ENCODE measurements at regions not wholly inside any gene's neighbourhood (a gene's known extent, or its start where the extent isn't known, plus 50 kb on each side); places are given as distances from the start of the nearest gene placed in this dataset.
"Not testable (repeated sequence)": the region's sequence is repeated elsewhere in the genome, so short reads cannot be mapped to it uniquely, and the experiment has no call there.

DNA sequence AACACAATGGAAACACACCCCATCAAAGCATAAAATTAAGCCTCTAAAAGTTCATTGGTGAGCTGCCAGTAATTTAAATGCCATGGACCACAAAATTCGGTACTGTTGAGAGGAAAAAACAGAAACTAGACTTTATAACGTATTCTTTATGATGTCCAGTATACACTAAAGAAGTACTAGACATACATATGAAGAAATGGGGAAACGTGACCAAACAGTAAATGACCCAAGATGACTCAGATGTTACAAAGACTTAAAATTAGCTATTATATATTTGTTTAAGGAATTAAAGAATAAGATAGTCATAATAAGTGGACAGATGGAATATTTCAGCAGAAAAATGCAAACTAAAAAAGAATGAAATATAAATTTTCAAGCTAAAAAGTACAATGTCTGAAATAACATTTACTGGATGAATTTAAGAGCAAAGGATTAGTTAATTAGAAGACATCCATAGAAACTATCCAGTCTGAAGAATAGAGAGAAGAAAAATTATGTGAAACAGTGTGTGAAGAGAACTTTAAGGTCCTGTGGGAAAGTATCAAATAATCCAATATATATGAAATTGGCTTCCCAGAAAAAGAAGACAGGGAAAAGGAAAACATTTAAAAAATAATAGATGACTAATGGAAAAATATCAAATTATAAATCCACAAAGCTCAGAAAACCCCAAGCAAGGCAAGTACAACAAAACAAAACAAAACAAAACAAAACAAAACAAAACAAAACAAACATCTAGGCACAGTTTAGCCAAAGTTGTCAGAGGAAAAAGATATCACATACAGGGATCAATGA is 69.4 kb downstream of the SAMD9 start:
- DNase-seq, result no peak

DNA sequence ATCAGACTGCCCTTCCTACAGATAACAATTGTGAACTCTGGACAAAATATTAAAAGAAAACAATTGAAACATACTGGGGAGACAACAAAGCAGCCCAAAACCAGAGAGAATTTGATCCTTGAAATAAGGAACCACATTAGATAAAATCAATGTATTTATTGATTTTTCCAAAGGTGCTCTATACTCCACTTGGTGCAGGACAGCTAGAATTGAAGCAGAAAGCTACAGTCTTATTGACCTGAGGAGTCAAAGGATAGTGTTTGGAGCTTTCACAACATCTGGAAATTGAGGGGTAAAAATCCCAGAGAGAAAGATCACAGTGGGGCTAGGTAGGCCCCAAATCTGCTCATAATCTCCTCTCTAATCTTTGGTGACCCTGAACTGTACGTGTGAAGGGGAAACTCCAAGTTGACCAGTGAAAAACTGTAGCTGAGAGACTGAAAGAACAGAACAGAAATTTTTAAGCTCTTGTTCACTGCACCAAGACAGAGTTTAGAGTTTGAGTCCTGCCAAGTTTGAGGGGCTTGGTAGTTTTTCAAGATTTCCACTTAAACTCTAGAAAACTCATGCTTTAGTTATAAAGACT is 70.2 kb downstream of the SAMD9 start:
- DNase-seq, result no peak

DNA sequence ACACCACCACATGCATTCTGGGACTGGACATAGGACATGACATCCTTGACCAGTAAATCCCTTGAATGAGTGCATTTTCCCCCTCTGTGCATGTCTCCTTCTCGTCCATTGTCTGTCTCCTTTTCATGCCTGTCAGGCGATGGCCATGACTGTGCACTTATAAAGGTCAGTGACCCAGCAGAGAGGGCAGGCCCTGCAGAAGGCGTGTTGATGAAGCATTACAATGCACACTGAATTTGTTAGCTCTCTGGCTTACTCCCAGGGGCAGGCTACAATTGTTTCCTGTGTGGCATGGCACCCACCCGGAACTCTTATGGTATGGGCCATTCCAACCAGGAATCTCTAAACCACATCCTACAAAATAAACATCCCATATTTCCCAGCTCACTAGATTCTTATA is 71.1 kb downstream of the SAMD9 start:
- DNase-seq, result no peak

DNA sequence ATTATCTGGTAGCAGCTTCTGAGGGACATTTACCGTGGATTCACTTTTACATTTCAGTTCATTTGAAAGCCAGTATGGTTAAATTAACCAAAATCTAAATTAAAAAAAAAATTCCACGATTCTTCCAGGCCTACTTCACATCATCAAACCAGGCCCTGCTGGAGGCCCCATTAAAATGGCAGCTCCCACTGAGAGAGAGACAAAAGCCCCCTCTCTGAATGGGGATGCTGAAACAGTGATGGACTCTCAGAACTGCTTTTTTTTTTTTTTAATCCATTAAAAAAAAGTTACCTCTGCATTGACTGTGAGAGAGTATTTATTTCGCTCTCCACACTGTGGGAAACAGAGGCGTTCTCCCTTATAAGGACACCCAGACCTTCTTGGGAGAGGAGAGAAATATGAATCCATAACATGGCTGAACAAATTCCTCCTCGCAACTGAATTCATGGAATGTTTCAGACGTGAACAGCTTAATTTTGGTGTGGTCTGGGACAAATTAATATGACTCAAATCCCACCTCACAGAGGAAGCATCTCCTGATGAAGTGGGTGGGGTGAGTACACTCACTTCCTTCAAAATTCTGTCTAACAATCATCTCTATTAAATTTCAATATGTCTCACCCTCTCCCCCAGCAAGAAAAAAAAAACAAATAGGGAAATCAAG is 73.5 kb downstream of the SAMD9 start:
- no peak for DNase-seq

DNA sequence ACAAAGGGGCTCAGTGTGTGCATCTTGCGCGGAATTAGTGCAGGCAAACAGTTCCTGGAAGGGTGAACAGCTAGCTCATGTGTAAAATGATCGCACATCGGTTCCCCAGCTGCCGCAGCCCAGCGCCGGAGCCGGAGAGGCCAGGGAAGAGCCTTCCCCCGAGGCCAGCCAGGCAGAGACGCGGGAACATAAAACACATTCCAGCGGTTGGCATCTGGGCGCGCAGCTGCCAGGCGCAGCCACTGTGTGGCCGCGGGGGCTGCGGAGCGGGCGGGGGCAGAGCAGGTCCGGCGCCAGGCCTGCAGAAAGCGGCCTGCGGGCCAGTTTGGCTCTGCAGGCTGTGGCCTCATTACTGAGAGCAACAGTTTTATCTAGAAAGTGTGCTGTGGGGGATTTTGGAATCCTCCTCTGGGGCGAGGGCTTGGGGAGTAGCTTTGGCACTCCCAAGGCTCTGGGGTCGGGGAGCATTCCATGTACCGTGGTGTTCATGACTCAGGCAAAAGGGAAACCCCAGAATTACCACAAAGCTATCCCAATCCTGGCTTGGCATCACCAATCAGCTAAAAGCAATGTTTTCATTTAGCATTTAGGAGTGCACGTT is 74.3 kb downstream of the SAMD9 start:
- no peak for DNase-seq

DNA sequence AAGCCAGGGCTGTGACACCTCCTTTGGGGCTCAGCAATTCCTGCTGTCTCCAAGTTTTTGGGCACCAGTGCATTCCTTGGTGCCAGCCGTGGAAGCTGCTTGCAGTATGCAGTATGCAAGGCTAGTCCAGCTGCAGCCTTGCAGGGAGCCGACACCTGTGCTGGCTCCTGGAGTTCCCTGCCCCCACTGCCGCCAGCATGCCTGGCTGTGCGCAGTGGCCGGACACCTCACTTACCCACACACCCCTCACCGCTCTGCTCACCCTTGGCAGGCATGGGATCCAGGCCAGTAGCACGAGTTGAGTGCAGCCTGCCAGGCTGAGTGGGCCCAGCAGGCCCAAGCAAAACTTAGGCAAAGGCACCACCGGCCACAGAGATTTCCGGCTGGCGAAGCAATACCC is 77.4 kb downstream of the SAMD9 start:
- DNase-seq, result no peak

DNA sequence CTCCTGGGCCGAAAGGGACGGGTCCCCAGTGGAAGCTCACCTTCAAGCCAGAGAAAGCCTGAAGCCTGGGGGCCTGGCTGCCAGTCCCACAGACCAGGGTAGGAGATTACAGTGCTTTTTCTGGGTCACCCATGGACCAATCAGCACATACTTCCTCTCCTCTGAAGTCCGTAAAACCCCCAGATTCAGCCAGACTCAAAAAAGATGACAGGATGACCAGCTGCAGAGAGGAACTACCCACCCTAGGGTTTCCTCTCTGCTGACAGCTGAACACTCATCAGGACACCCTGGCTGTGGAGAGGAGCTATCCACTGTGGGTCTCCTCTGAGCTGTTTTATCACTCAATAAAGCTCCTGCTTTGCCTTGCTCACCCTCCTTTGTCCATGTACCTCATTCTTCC is 78.0 kb downstream of the SAMD9 start:
- no peak for DNase-seq

DNA sequence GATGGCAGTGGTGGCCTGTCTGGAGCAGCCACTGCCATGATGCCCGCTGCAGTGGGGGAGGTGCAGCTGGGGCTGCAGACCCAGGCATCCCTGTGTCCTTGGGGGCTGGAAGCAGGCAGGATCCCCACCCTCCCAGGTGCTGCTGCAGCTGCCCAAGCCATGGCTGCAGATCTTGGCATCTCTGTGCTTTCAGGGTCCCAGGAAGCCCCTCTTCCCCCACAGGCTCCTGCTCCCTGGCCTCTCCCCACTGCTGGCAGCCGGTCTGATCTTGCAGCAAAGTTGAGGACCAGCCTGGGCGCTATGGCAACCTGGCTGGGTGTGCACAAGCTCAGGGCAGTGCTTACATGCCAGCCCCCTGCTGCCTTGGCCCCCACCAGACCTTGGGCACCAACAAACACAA is 78.5 kb downstream of the SAMD9 start:
- no peak for DNase-seq

DNA sequence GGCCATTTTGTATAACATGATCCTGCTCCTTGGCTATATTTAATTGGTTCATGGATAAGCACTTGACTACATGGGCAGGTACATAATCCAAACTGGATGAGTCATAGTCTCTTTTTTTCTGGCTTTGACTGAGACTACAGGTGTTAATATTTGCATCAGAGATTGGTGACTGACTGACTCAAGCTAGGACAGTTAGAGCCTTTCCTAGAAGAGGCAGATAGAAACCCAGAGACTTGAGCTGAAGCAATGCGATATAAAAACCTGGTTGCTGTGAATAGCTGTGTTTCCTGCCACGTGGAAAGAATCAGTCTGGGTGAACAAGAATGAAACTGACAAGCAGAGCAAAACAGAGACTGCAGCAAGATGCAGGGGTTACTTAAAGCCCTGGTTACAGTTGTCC is 81.0 kb downstream of the SAMD9 start:
- DNase-seq, result peak in 1 of 2 experiments; percentile 21

DNA sequence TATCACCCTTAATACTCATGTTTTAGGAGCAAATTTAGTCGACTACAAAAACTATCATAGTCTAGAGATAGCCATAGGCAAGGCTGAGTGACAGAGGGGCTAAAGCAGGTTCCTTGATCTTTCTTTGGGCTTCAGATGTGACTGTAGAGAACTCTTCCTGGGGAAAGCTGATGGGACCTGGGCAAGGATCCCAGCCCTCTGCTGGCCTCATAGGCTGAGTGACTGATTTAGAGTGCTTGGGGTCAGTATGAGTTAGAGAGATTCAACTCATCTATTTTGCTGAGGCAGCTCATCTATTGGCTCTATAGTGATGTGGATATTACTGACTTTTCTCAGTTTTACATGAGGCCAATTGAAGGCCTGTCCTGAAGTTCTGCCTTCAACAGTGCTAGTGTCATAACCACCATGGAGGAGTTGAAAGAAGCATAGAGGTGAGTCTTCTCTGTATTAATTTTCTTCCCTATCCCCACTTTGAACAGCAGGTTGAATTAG is 81.6 kb downstream of the SAMD9 start:
- DNase-seq, result no peak

DNA sequence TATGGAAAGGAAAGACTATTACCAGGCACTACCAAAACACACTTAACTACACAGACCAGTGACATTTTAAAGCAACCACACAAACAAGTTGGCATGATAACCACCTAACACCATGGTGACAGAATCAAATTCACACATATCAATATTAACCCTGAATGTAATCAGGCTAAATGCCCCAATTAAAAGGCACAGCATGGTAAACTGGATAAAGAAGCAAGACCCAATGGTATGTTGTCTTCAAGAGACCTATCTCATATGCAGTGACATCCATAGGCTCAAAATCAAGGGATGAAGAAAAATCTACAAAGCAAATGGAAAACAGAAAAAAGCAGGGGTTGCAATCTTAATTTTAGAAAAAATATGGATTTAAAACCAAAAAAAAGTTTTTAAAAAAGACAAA is 86.0 kb downstream of the SAMD9 start:
- DNase-seq, result no peak

DNA sequence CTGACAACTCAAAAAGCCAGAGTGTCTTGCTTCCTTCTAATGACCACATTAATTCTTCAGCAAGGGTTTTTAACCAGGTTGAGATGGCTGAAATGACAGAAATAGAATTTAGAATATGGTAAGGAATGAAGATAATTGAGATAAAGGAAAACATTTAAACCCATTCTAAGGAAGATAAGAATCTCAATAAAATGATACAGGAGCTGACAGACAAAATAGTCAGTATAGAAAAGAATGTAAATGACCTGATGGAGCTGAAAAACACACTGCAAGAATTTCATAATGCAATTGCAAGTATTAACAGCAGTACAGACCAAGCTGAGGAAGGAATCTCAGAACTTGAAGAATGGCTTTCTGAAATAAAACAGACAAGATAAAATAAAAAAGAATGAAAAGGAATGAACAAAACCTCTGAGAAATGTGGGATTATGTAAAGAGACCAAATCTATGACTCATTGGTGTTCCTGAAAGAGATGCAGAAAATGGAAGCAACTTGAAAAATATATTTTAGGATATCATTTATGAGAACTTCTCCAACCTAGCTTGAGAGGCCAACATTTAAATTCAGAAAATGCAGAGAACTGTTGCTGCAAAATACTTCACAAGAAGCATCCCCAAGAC is 87.1 kb downstream of the SAMD9 start:
- DNase-seq, result no peak

DNA sequence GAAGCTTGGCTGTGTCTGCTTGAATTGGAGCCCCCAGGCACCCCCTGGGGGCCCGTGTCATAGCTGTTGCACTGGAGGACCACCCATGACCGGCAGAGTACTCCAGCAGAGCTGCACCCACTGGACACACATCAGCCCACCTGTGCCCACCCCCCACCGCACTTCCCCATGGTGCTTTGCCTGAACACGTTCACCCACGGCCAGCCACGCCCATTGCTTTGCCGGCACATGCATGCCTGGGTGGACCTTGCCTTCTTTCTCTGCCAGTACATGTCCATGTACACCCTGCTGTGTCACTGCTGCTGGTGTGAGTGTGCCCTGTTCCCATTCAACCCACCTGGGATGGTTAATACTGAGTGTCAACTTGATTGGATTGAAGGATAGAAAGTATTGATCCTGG is 88.7 kb downstream of the SAMD9 start:
- no peak for DNase-seq

DNA sequence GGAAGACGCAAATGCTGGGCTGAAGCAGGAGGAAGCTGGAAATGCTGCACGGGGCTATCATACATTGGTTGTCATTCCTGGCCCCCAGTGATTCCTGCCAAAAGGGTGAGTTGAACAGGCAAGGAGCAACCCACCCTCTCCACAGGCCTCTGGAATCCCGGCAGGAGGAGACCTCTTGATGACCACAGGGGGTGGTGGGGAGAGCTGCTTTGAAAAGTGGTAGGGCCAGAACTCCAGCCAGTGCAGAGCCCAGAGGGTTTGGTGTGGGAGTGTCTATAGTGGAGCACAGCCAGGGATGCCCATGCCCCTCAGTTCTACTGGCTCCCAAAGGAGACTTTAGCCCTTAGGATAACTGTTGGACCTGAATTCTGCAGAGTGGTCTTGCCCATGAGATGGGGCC is 89.2 kb downstream of the SAMD9 start:
- no peak for DNase-seq

DNA sequence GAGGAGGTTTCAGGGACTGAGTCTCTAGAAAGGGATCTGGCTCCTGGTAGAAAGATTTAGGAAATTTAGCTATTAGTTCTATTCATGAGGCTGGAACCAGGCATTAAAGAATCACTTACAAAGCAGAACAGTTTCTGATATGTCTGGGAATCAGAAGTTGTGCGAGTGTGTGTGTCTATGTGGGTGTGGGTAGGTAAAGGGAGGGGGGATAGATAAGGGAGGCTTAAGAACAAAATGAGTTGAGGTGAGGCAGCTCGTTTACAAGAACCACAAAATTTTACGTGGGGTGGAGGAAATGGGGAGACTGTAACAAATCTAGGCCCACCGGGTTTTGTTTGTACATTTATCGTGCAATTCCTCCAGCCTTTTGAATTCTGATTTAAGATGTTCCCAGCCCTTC is 90.7 kb downstream of the SAMD9 start:
- DNase-seq, result no peak

DNA sequence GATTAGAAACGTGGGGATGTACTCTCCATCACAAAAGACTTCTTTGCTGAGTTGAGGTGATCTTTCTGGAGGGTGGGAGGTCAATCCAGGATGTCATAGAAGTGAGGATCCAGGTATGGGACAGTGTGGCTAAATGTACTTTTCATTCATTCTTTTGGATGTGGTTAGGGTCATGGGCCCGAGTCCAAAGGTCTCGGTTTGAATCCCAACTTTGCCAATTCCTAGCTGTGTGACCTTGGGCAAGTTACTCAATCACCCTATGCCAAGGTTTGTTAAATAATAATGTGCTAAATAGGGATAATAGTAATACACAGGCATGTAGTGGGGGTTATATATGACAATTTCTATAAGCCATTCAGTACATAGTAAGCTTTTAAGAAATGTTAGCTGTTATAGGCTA is 91.4 kb downstream of the SAMD9 start:
- no peak for DNase-seq

DNA sequence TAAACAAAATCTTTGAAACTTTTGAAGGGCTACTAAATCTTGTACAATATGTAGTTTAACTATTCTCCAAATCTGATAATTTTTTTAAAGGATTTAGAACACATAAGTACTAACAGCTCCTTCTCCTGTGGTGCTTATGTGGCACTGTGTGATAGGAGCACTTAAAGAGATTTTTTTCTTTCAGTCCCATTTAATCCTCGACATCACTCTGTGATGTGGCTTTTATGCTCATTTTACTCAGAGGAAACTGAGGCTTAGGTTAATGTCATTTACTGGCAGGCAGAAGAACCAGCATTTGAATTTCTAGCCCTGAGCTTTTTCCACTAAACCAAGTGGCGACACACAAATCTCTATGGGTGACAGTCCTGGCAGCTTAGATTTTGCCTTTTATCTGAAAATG is 92.4 kb downstream of the SAMD9 start:
- no peak for DNase-seq

DNA sequence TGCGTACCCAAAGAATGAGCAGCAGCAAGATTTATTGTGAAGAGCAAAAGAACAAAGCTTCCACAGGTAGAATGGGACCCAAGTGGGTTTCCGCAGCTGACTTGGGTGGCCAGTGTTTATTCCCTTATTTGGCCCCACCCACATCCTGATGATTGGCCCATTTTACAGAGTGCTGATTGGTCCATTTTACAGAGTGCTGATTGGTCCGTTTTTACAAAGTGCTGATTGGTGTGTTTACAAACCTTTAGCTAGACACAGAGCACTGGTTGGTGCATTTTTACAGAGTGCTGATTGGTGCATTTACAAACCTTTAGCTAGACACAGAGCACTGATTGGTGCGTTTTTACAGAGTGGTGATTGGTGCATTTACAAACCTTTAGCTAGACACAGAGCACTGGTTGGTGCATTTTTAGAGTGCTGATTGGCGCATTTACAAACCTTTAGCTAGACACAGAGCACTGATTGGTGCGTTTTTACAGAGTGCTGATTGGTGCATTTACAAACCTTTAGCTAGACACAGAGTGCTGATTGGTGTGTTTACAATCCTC is 94.8 kb downstream of the SAMD9 start:
- DNase-seq, result not testable (repeated sequence)

DNA sequence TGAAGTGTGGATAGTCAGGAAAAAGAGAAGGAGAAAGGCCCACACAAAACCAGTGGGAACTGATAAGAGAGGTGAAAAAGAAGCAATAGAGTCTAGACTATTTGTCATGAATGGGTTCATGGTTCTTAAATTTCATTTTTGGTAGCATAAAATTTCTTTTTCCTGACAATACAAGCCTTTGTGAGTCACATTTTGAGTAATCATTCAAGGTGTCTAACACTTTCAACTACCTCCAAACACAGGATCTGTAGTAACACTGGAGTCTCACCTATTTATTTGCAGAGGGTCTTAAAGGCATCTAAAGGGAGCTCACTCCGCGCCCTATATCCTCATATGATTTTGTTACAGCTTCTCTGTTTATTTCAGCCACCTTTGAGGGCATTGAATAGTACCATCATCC is 96.0 kb downstream of the SAMD9 start:
- no peak for DNase-seq

DNA sequence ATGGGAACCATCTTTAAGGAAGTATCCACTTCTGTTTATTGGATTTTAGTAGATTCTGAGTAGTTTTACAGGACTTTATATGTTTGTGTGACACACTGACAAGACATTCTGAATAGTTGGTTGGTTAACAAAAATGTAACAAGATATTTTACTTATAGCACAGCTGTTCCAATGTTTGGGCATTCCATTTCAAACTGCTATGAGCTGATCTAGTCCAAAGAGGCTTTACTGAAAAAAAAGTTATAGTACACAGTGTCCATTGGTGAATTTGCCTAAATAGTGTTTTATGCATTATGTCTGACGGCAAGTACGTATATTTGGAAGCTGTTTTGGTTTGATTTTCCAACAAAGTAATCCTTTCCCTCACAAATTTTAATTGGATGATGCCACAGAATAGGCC is 99.1 kb downstream of the SAMD9 start:
- no peak for DNase-seq

DNA sequence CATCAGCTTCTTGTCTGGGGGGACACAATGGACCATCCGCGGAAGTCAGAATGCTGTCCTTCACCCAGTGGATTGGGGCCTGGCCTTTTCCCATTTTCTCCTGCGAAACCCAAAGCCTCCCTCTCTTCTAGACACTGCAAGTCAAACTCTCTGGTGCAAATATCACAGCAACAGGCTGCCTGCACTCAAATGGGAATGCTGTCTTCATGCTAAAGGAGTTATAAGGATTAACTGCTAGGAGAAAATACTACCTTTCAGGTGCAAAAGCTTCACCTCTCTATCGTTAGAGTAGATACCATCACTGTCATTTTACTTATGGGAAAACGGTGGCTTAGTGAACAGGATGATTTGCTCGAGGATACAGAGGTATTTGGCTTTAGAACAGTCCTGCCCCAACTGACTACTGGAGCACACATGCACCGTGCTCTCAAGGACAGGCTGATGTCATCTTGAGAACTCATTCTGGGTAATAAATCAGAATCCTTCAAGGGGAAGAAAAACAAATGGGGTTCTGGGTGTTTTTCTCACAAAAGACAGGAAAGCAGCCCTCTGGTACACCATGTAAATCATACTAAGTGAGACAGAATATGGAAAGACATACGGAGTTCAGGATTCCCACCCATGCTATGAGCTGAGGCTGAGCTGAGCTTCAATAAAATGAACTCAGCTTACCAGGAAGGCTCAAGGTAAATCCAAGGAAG is 100.9 kb downstream of the SAMD9 start:
- no peak for DNase-seq

DNA sequence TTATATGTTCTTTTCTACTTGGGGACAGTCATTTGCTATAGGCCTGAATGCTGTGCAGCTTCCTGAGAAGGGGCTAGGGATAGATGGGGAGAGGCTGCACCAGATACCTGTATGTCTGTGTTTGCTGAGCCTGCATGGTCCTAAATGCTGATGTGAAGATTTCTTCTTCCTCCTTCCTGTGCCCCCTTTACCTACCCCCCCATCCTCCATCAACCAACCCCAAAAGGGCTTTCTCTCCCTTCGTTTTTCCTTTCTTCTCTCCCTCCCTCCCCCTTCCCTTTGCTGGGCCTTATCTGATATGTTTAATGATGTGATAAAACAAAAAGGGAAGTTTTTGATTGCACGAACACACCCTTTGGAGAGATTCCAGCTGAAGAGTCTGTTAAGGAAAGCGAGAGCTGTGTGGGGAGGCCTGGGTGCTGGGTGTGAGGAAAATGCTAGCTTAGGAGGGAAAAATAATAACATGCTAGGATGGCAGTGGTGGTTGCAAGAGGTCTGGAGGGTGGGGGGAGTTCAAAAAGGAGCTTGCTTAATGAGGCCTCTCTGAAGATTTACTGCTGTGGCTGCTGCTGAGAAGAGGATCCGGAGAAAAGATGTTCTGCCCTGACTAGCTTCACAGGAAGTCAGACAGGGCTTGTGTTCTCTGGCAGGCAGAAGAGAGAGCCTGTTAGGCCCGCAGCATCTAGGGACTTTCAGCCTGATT is 101.8 kb downstream of the SAMD9 start:
- no peak for DNase-seq

Data from activated CD4-positive, alpha-beta T cell treated with anti-CD3 and anti-CD28 coated beads, Interleukin-2, amount 50 U/mL, for 48 hours (primary cell).